AG09309 (cell line): ENCODE measurements at regions not wholly inside any gene's neighbourhood (a gene's known extent, or its start where the extent isn't known, plus 50 kb on each side); places are given as distances from the start of the nearest gene placed in this dataset.

ENCODE experiments used
- DNase-seq: peaks from one replicate; pipeline ENCODE4 v3.0.0-alpha.2; 2010; ENCODE audit warnings: low read depth
- H3K4me3 ChIP-seq: 2 replicates; pipeline ENCODE4 v1.5.1; 2011; ENCODE audit warnings: mild to moderate bottlenecking, low read depth, low read length, moderate library complexity; ENCODE audit not compliant: control insufficient read depth
- TF ChIP-seq, protein P1 (sequence below): IDR thresholded peaks from 2 replicates; pipeline ENCODE4 v1.5.1; 2011; ENCODE audit warnings: mild to moderate bottlenecking, low read depth, low read length, inconsistent platforms; ENCODE audit not compliant: insufficient read depth, control insufficient read depth; ENCODE audit errors: missing control alignments

DNA sequence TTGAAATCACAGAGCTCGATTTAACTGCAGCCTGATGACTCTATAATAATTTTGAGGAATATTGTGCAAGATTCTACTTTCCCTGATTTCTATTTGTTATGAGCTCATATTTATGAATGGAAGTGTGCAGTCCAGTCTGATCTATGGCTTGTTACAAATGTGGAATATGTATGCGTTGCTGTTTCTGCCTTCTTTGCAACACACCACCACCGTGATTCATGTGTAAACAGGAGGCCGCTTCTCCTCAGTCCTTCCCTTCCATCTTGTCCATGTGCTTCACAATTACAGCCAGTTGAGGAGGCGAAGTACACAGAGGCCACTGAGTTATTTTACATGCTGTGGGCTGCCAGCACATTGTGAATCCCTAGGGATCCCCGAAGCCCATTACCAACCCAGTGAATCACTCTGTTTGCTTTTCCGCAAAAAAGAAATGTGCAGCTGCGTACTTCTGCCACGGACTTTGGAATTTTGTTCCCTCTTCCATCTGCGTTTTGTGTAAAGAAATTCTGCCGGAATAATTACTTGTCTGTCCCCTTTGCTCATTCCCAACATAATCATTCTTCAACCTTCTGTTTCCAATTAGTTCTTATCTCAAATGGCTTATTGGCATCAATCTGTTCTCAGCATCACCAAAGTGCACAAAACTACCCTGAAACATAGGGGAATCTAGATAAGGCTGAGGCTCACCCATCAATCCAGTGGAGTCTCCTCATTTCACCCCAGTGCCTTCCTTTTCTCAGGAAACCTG lies 551.6 kb upstream of the CITED2 start:
- DNase-seq: peak; percentile 34
- H3K4me3 ChIP-seq: no peak overlapping the region

DNA sequence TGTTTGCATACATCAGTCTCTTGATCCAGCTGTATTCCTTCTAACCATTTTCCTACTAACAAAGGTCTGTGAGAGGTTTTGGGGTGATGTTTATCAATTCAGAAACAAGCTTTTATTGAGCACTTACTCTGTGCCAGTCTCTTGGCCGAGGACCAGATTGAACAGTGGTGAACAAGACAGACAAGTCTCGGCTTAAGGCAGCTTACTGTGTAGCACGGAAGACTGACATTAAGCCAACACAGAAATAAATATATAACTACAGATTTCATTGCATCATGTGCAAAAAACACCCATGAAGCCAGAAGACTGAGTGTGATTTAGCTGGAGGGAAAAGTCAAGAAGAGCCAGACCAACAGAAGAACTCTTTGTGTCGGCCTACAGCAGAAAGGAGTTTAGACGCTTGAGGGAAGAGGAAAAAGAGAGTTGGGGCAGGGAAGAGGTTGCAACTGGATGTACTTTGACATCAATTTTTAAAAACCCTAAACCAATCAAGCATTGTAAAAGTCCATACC lies 549.6 kb upstream of the CITED2 start:
- H3K4me3 ChIP-seq: no peak overlapping the region
- TF ChIP-seq, protein P1, sequence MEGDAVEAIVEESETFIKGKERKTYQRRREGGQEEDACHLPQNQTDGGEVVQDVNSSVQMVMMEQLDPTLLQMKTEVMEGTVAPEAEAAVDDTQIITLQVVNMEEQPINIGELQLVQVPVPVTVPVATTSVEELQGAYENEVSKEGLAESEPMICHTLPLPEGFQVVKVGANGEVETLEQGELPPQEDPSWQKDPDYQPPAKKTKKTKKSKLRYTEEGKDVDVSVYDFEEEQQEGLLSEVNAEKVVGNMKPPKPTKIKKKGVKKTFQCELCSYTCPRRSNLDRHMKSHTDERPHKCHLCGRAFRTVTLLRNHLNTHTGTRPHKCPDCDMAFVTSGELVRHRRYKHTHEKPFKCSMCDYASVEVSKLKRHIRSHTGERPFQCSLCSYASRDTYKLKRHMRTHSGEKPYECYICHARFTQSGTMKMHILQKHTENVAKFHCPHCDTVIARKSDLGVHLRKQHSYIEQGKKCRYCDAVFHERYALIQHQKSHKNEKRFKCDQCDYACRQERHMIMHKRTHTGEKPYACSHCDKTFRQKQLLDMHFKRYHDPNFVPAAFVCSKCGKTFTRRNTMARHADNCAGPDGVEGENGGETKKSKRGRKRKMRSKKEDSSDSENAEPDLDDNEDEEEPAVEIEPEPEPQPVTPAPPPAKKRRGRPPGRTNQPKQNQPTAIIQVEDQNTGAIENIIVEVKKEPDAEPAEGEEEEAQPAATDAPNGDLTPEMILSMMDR: no peak
- no peak for DNase-seq

More for the DNA sequence above, 551.6 kb upstream of the CITED2 start:
- TF ChIP-seq, protein P1: no peak

DNA sequence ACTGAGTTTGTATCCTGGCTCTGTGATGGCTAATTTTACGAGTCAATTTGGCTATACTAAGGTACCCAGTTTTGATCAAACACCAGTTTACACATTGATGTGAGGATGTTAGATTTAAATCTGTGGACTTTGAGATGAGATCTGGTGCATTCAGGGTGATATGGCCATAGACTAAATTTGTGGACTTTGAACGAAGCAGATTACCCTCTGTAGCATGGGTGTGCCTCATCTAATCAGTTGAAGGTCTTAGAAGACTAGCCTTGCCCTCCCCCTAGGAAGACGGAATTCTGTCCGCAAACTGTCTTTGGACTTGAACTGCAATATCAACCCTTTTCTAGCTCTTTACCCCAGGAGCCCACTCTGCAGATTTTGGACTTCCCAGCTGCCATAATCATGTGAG lies 547.8 kb upstream of the CITED2 start:
- TF ChIP-seq, protein P1: no peak
- H3K4me3 ChIP-seq: no peak overlapping the region
- no peak for DNase-seq

DNA sequence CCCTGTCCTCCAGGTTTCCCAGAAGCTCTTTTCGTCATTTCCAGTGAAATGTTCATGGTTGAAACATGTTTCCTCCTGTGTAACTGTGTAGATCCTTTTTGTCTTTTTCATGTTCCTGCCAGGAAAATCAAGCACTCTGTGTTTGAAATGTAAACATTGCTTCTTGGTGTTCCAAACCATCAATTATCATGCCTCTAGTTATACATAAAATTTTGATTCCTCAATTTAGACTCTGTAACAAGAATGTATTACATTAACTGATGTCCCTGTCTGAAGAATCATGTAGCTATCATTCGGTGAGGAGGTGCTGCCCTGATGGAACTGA lies 546.3 kb upstream of the CITED2 start:
- TF ChIP-seq, protein P1: no peak
- no peak for DNase-seq
- no peak overlapping the region for H3K4me3 ChIP-seq

DNA sequence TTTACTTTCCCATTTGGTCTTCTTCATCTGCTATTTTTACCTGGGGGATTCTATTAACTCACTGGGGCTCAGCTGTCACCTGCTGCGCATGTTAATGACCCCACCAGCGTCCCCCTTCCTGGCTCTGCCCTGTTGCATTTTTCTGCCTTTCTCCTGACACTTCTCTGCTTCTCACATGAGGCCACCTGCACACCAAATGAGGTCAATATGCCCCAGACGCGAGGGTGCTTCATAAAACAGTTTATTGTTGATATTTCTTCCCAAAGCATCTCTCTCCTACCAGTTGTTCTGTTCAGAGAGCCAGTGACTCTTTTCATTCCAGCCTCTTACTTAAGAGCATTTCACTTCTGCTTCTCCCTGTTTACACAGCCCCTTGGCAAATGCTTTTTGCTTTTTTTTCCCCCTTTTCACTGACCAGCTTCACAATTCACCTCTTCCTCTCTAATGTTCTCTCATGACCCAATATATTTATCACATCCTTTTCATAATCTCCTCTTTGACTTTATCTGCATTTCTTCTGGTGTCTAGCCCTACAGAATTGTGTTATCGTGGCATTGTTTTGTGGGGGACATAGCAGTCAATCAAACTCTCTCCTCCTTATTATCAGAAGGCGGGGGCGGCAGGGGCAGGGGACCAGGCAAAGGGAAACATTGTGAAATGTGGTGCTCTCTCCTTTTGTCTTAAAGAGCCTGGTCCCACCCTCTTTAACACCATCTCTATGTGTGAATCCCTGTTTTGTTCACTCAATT lies 545.8 kb upstream of the CITED2 start:
- H3K4me3 ChIP-seq: no peak overlapping the region
- TF ChIP-seq, protein P1: no peak
- no peak for DNase-seq

DNA sequence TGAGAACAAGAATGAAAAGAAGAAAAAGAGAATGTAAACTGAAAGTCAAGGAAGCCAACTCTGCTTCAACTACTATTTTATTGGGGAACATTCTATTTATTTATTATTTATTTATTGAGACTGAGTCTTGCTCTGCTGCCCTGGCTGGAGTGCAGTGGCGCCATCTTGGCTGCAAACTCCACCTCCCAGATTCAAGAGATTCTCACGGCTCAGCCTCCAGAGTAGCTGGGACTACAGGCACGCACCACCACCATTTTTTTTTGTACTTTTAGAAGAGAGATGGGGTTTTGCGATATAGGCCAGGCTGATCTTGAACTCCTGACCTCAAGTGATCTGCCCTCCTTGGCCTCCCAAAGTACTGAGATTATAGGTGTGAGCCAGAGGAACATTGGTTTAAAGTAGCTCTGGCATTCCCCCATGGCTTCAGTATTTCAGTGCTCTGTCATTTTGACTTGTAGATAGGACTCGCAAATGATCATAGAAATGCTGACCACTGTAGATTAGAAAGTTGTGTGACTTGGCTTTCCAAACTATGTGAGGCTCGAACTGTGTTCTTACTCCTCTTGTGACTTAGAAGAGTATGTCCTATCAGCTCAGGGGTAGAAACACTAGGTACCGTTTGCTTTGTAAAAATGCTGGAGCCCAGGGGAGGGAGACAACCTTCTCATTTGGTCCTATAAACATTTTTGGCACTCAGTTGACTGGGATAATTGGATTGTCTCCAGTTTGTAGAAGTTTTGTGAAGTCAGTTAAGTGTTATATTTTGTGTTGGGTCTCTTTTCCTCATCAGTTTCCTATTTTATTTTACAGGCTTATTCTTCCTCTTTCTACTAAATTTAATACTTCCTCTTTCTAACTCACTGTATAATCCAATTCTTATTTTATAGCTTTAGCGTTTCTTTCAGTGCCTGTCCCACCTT lies 544.9 kb upstream of the CITED2 start:
- DNase-seq: no peak
- no peak overlapping the region for H3K4me3 ChIP-seq
- TF ChIP-seq, protein P1: no peak
